HEK293 (cell line): ENCODE measurements at regions not wholly inside any gene's neighbourhood (a gene's known extent, or its start where the extent isn't known, plus 50 kb on each side); places are given as distances from the start of the nearest gene placed in this dataset.

Source experiments
- CTCF ChIA-PET: fragments of 350-600 bp; formaldehyde crosslinking; extraction: SDS; loops from one replicate; lab custom pipeline; 2021; ENCODE audit warnings: antibody characterized with exemption; lab: Yijun Ruan, JAX
- POLR2A ChIA-PET: fragments of 300-600 bp; formaldehyde crosslinking; extraction: SDS; loops from one replicate; lab custom pipeline; 2020; ENCODE audit warnings: antibody characterized with exemption, inconsistent platforms; lab: Yijun Ruan, JAX
- H3K27ac ChIP-seq: fragments of 200-500 bp; sonication (Bioruptor generic); 2 replicates; pipeline ENCODE4 v1.5.1; 2014; ENCODE audit warnings: low read depth, low read length, control low read depth, inconsistent platforms; ENCODE audit errors: extremely low read depth
- H3K36me3 ChIP-seq, 2 experiments: fragments of 200-500 bp in 1 of 2; sonication (Bioruptor generic) in 1 of 2; 1 replicate in 1 of 2; 2 replicates in 1 of 2; pipeline ENCODE4 v1.5.1; 2014 to 2017; ENCODE audit warnings: inconsistent platforms in 2 of 2, low read length in 2 of 2; ENCODE audit not compliant: control insufficient read depth in 2 of 2, insufficient read depth in 1 of 2
- H3K4me1 ChIP-seq: fragments of 200-500 bp; sonication (Bioruptor generic); 2 replicates; pipeline ENCODE4 v1.5.1; 2014; ENCODE audit warnings: mild to moderate bottlenecking, low read length, inconsistent platforms; ENCODE audit not compliant: control insufficient read depth, insufficient read depth
- H3K4me3 ChIP-seq: 2 replicates; pipeline ENCODE4 v1.5.1; 2011; ENCODE audit warnings: low read depth, mild to moderate bottlenecking, control low read depth, low read length, moderate library complexity
- H3K9me3 ChIP-seq: fragments of 200-500 bp; sonication (Bioruptor generic); 2 replicates; pipeline ENCODE4 v1.5.1; 2014; ENCODE audit warnings: low read depth, low read length, inconsistent platforms; ENCODE audit not compliant: control insufficient read depth, insufficient read depth
- PBX3 ChIP-seq: sonication (generic); formaldehyde crosslinking; IDR thresholded peaks from 2 replicates; pipeline ENCODE4 v1.8.1; 2022; ENCODE audit warnings: mild to moderate bottlenecking, moderate library complexity, missing genetic modification reagents
- YY1 ChIP-seq: fragments of 450-650 bp; formaldehyde crosslinking; IDR thresholded peaks from 2 replicates; pipeline ENCODE4 v1.5.1; 2018; ENCODE audit warnings: missing biosample characterization, missing genetic modification characterization
- ZFP37 ChIP-seq: fragments of 450-650 bp; formaldehyde crosslinking; IDR thresholded peaks from 2 replicates; pipeline ENCODE4 v1.5.1; 2016; ENCODE audit warnings: missing biosample characterization, missing genetic modification characterization
- ZFP69B ChIP-seq: fragments of 450-650 bp; formaldehyde crosslinking; IDR thresholded peaks from 2 replicates; pipeline ENCODE4 v1.5.1; 2016; ENCODE audit warnings: missing biosample characterization, missing genetic modification characterization
- ZNF211 ChIP-seq: fragments of 450-650 bp; formaldehyde crosslinking; IDR thresholded peaks from 2 replicates; pipeline ENCODE4 v1.5.1; 2016; ENCODE audit warnings: low read depth, missing biosample characterization, missing genetic modification characterization
- ZNF280D ChIP-seq: fragments of 450-650 bp; formaldehyde crosslinking; IDR thresholded peaks from 2 replicates; pipeline ENCODE4 v1.5.1; 2016; ENCODE audit warnings: missing biosample characterization, missing genetic modification characterization
- ZNF391 ChIP-seq: fragments of 450-650 bp; formaldehyde crosslinking; IDR thresholded peaks from 2 replicates; pipeline ENCODE4 v1.5.1; 2016; ENCODE audit warnings: low read depth, missing biosample characterization, missing genetic modification characterization, borderline replicate concordance
- ZNF473 ChIP-seq: fragments of 450-650 bp; formaldehyde crosslinking; IDR thresholded peaks from 2 replicates; pipeline ENCODE4 v1.5.1; 2017; ENCODE audit warnings: missing biosample characterization, missing genetic modification characterization
- ZNF530 ChIP-seq: fragments of 450-650 bp; formaldehyde crosslinking; IDR thresholded peaks from 2 replicates; pipeline ENCODE4 v1.5.1; 2016; ENCODE audit warnings: low read depth, missing biosample characterization, missing genetic modification characterization
- TF ChIP-seq, protein P1 (sequence below): fragments of 450-650 bp; formaldehyde crosslinking; IDR thresholded peaks from 2 replicates; pipeline ENCODE4 v1.5.1; 2016; ENCODE audit warnings: missing biosample characterization, missing genetic modification characterization
- TF ChIP-seq, protein P2 (sequence below): fragments of 450-650 bp; formaldehyde crosslinking; IDR thresholded peaks from 2 replicates; pipeline ENCODE4 v1.5.1; 2017; ENCODE audit warnings: missing biosample characterization, missing genetic modification characterization
- TF ChIP-seq, protein P3 (sequence below): fragments of 450-650 bp; formaldehyde crosslinking; IDR thresholded peaks from 2 replicates; pipeline ENCODE4 v1.5.1; 2016; ENCODE audit warnings: missing biosample characterization, missing genetic modification characterization

GRCh38 chr3:110909839-110910238, 161.8 kb upstream of the NECTIN3 start (continued):
- TF ChIP-seq, protein P1, sequence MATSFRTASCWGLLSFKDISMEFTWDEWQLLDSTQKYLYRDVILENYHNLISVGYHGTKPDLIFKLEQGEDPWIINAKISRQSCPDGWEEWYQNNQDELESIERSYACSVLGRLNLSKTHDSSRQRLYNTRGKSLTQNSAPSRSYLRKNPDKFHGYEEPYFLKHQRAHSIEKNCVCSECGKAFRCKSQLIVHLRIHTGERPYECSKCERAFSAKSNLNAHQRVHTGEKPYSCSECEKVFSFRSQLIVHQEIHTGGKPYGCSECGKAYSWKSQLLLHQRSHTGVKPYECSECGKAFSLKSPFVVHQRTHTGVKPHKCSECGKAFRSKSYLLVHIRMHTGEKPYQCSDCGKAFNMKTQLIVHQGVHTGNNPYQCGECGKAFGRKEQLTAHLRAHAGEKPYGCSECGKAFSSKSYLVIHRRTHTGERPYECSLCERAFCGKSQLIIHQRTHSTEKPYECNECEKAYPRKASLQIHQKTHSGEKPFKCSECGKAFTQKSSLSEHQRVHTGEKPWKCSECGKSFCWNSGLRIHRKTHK (tag by site-specific recombination) = no peak

- Histone ChIP-seq H3K4me3 (no peak overlapping the region), H3K27ac (no peak overlapping the region)
- POLR2A ChIA-PET = no interaction called here
- CTCF ChIA-PET = no interaction called here
- TF ChIP-seq ZNF530 (tag by site-specific recombination) = no peak
- TF ChIP-seq, protein P2, sequence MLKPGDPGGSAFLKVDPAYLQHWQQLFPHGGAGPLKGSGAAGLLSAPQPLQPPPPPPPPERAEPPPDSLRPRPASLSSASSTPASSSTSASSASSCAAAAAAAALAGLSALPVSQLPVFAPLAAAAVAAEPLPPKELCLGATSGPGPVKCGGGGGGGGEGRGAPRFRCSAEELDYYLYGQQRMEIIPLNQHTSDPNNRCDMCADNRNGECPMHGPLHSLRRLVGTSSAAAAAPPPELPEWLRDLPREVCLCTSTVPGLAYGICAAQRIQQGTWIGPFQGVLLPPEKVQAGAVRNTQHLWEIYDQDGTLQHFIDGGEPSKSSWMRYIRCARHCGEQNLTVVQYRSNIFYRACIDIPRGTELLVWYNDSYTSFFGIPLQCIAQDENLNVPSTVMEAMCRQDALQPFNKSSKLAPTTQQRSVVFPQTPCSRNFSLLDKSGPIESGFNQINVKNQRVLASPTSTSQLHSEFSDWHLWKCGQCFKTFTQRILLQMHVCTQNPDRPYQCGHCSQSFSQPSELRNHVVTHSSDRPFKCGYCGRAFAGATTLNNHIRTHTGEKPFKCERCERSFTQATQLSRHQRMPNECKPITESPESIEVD (tag by site-specific recombination) = no peak
- TF ChIP-seq ZFP69B (tag by site-specific recombination) = no peak
- no peak for TF ChIP-seq ZNF211 (tag by site-specific recombination)
- no peak for TF ChIP-seq PBX3 (CRISPR knock-in tag)
- TF ChIP-seq, protein P3, sequence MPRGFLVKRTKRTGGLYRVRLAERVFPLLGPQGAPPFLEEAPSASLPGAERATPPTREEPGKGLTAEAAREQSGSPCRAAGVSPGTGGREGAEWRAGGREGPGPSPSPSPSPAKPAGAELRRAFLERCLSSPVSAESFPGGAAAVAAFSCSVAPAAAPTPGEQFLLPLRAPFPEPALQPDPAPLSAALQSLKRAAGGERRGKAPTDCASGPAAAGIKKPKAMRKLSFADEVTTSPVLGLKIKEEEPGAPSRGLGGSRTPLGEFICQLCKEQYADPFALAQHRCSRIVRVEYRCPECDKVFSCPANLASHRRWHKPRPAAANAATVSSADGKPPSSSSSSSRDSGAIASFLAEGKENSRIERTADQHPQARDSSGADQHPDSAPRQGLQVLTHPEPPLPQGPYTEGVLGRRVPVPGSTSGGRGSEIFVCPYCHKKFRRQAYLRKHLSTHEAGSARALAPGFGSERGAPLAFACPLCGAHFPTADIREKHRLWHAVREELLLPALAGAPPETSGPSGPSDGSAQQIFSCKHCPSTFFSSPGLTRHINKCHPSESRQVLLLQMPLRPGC = no peak
- no peak for TF ChIP-seq ZNF280D (tag by site-specific recombination)
- TF ChIP-seq ZNF391 (tag by site-specific recombination) = no peak
- TF ChIP-seq ZNF473 (tag by site-specific recombination) = no peak
- TF ChIP-seq, all 188 proteins: peak for 0
- H3K4me1 ChIP-seq = no peaks in the 10 kb centered on the region
- H3K9me3 ChIP-seq = no peaks in the 10 kb centered on the region
- H3K36me3 ChIP-seq = no peaks in the 10 kb centered on the region
These were observed 161.2 kb upstream of the NECTIN3 start for GRCh38 chr3:110910346-110910955.

- H3K4me1 ChIP-seq = no peaks in the 10 kb centered on the region
- H3K9me3 ChIP-seq = no peaks in the 10 kb centered on the region
- H3K27ac ChIP-seq = no peak overlapping the region
- CTCF ChIA-PET = no interaction called here
- H3K4me3 ChIP-seq = no peak overlapping the region
- POLR2A ChIA-PET = no interaction called here
- no peaks in the 10 kb centered on the region for H3K36me3 ChIP-seq
- no peak for TF ChIP-seq YY1 (tag by site-specific recombination)
- TF ChIP-seq ZFP37 (tag by site-specific recombination) = no peak
- TF ChIP-seq, all 188 proteins: peak for 0
These were observed 152.7 kb upstream of the NECTIN3 start for GRCh38 chr3:110918963-110919362.
